ENCODE measurements at regions not wholly inside any gene's neighbourhood (a gene's known extent, or its start where the extent isn't known, plus 50 kb on each side); places are given as distances from the start of the nearest gene placed in this dataset.

DNA sequence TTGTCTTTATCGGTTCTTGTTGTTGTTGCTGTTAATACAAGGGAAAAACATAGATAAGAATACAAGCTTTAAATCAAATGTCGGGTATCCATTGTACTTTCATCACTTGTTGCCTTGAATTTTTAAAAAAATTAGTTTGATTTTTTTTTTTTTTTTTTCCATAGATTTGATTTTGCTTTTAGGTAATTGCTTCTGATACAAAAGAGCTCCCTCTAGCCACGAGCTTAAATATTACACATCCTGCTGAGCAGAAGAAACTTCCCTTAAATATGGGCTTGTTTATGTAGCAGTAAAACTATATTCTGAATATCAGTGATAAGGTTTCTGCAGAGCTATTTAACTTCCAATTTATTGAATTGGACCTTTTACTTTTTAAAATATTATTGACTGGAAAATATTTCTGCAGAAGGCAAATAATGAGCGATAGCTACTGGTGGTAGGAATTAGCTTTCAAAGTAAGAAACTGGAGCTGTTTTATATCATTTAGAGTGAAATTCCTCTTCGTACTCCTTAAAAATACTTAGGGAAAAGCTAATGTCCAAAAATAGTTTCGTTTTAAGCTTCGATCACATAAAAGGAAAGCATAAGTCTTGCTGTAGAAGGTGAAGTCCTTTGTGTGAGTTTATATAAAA, 216.9 kb downstream of the POLR1F start:
- TF ChIP-seq POLR2AphosphoS5 (IDR thresholded peaks at IDR 0.05) (no peak), POLR2A (IDR thresholded peaks at IDR 0.05) (no peak), EP300 (IDR thresholded peaks at IDR 0.05) (no peak)
- TF ChIP-seq, protein P1, sequence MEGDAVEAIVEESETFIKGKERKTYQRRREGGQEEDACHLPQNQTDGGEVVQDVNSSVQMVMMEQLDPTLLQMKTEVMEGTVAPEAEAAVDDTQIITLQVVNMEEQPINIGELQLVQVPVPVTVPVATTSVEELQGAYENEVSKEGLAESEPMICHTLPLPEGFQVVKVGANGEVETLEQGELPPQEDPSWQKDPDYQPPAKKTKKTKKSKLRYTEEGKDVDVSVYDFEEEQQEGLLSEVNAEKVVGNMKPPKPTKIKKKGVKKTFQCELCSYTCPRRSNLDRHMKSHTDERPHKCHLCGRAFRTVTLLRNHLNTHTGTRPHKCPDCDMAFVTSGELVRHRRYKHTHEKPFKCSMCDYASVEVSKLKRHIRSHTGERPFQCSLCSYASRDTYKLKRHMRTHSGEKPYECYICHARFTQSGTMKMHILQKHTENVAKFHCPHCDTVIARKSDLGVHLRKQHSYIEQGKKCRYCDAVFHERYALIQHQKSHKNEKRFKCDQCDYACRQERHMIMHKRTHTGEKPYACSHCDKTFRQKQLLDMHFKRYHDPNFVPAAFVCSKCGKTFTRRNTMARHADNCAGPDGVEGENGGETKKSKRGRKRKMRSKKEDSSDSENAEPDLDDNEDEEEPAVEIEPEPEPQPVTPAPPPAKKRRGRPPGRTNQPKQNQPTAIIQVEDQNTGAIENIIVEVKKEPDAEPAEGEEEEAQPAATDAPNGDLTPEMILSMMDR (IDR thresholded peaks at IDR 0.05), result peak in 3 of 7 experiments; percentile 15 to 46 (median 20)
